HEK293 (cell line): ENCODE measurements at regions not wholly inside any gene's neighbourhood (a gene's known extent, or its start where the extent isn't known, plus 50 kb on each side); places are given as distances from the start of the nearest gene placed in this dataset.
"Not testable (repeated sequence)": the region's sequence is repeated elsewhere in the genome, so short reads cannot be mapped to it uniquely, and the experiment has no call there.

Source experiments
- CTCF ChIA-PET: fragments of 350-600 bp; formaldehyde crosslinking; extraction: SDS; loops from one replicate; lab custom pipeline; 2021; ENCODE audit warnings: antibody characterized with exemption; lab: Yijun Ruan, JAX
- POLR2A ChIA-PET: fragments of 300-600 bp; formaldehyde crosslinking; extraction: SDS; loops from one replicate; lab custom pipeline; 2020; ENCODE audit warnings: antibody characterized with exemption, inconsistent platforms; lab: Yijun Ruan, JAX
- H3K27ac ChIP-seq: fragments of 200-500 bp; sonication (Bioruptor generic); 2 replicates; pipeline ENCODE4 v1.5.1; 2014; ENCODE audit warnings: low read depth, low read length, control low read depth, inconsistent platforms; ENCODE audit errors: extremely low read depth
- H3K36me3 ChIP-seq, 2 experiments: fragments of 200-500 bp in 1 of 2; sonication (Bioruptor generic) in 1 of 2; 1 replicate in 1 of 2; 2 replicates in 1 of 2; pipeline ENCODE4 v1.5.1; 2014 to 2017; ENCODE audit warnings: inconsistent platforms in 2 of 2, low read length in 2 of 2; ENCODE audit not compliant: control insufficient read depth in 2 of 2, insufficient read depth in 1 of 2
- H3K4me1 ChIP-seq: fragments of 200-500 bp; sonication (Bioruptor generic); 2 replicates; pipeline ENCODE4 v1.5.1; 2014; ENCODE audit warnings: mild to moderate bottlenecking, low read length, inconsistent platforms; ENCODE audit not compliant: control insufficient read depth, insufficient read depth
- H3K4me3 ChIP-seq: 2 replicates; pipeline ENCODE4 v1.5.1; 2011; ENCODE audit warnings: low read depth, mild to moderate bottlenecking, control low read depth, low read length, moderate library complexity
- H3K9me3 ChIP-seq: fragments of 200-500 bp; sonication (Bioruptor generic); 2 replicates; pipeline ENCODE4 v1.5.1; 2014; ENCODE audit warnings: low read depth, low read length, inconsistent platforms; ENCODE audit not compliant: control insufficient read depth, insufficient read depth
- BCL6B ChIP-seq: fragments of 450-650 bp; formaldehyde crosslinking; IDR thresholded peaks from 2 replicates; pipeline ENCODE4 v1.5.1; 2017; ENCODE audit warnings: missing biosample characterization, missing genetic modification characterization
- CTCF ChIP-seq: fragments of 450-650 bp; formaldehyde crosslinking; IDR thresholded peaks from 2 replicates; pipeline ENCODE4 v1.5.1; 2016; ENCODE audit warnings: missing biosample characterization, missing genetic modification characterization
- GLI2 ChIP-seq: fragments of 450-650 bp; formaldehyde crosslinking; IDR thresholded peaks from 2 replicates; pipeline ENCODE4; 2017; ENCODE audit warnings: missing biosample characterization, missing genetic modification characterization, low read depth, borderline replicate concordance
- IKZF3 ChIP-seq: fragments of 450-650 bp; IDR thresholded peaks from 2 replicates; pipeline ENCODE4 v1.5.0; 2018; ENCODE audit warnings: missing biosample characterization, mild to moderate bottlenecking, missing genetic modification characterization, moderate library complexity
- KLF9 ChIP-seq: fragments of 450-650 bp; formaldehyde crosslinking; IDR thresholded peaks from 2 replicates; pipeline ENCODE4 v1.5.1; 2016; ENCODE audit warnings: missing biosample characterization, missing genetic modification characterization, low read depth
- REST ChIP-seq: fragments of 450-650 bp; formaldehyde crosslinking; IDR thresholded peaks from 2 replicates; pipeline ENCODE4 v1.5.1; 2016; ENCODE audit warnings: missing biosample characterization, missing genetic modification characterization
- TCF7L2 ChIP-seq: IDR thresholded peaks from 2 replicates; pipeline ENCODE4 v1.6.1; 2011; ENCODE audit warnings: low read depth, mild to moderate bottlenecking, inconsistent platforms, low read length, moderate library complexity, borderline replicate concordance
- ZBTB1 ChIP-seq: fragments of 450-650 bp; formaldehyde crosslinking; IDR thresholded peaks from 2 replicates; pipeline ENCODE4 v1.5.1; 2016; ENCODE audit warnings: missing biosample characterization, missing genetic modification characterization
- ZNF155 ChIP-seq: fragments of 450-650 bp; formaldehyde crosslinking; IDR thresholded peaks from 2 replicates; pipeline ENCODE4 v1.5.1; 2016; ENCODE audit warnings: missing biosample characterization, missing genetic modification characterization
- ZNF280C ChIP-seq: fragments of 450-650 bp; formaldehyde crosslinking; IDR thresholded peaks from 2 replicates; pipeline ENCODE4 v1.5.1; 2016; ENCODE audit warnings: missing biosample characterization, missing genetic modification characterization
- ZNF394 ChIP-seq: fragments of 450-650 bp; formaldehyde crosslinking; IDR thresholded peaks from 2 replicates; pipeline ENCODE4 v1.5.1; 2016; ENCODE audit warnings: missing biosample characterization, missing genetic modification characterization, mild to moderate bottlenecking, moderate library complexity, borderline replicate concordance
- ZNF404 ChIP-seq: fragments of 450-650 bp; formaldehyde crosslinking; IDR thresholded peaks from 2 replicates; pipeline ENCODE4 v1.5.1; 2017; ENCODE audit warnings: missing biosample characterization, missing genetic modification characterization
- ZNF596 ChIP-seq: fragments of 450-650 bp; IDR thresholded peaks from 2 replicates; pipeline ENCODE4 v1.5.0; 2018; ENCODE audit warnings: missing biosample characterization, mild to moderate bottlenecking, missing genetic modification characterization, moderate library complexity
- ZNF701 ChIP-seq: fragments of 450-650 bp; formaldehyde crosslinking; IDR thresholded peaks from 2 replicates; pipeline ENCODE4 v1.5.1; 2016; ENCODE audit warnings: missing biosample characterization, missing genetic modification characterization
- ZNF792 ChIP-seq: fragments of 450-650 bp; formaldehyde crosslinking; IDR thresholded peaks from 2 replicates; pipeline ENCODE4 v1.5.1; 2016; ENCODE audit warnings: missing biosample characterization, missing genetic modification characterization
- ZSCAN4 ChIP-seq: fragments of 450-650 bp; formaldehyde crosslinking; IDR thresholded peaks from 2 replicates; pipeline ENCODE4 v1.5.1; 2017; ENCODE audit warnings: missing biosample characterization, missing genetic modification characterization

- TF ChIP-seq ZNF280C (tag by site-specific recombination), result no peak
Observed at GRCh38 chr11:98766903-98767302, 253.8 kb upstream of the CNTN5 start (continued).

GRCh38 chr11:98770046-98770445 is 250.7 kb upstream of the CNTN5 start:
- POLR2A ChIA-PET, H3K4me1 ChIP-seq, H3K4me3 ChIP-seq, H3K27ac ChIP-seq, H3K36me3 ChIP-seq, CTCF ChIA-PET, H3K9me3 ChIP-seq: not testable (repeated sequence)

- CTCF ChIA-PET, result no interaction called here
- H3K27ac ChIP-seq, result no peak overlapping the region
- POLR2A ChIA-PET, result no interaction called here
- H3K9me3 ChIP-seq, result no peaks in the 10 kb centered on the region
- TF ChIP-seq ZBTB1 (tag by site-specific recombination), result no peak
- TF ChIP-seq KLF9 (tag by site-specific recombination), result no peak
- no peak for TF ChIP-seq ZNF596
- no peak for TF ChIP-seq BCL6B (tag by site-specific recombination)
- no peak for TF ChIP-seq GLI2
- TF ChIP-seq ZNF792 (tag by site-specific recombination), result no peak
- TF ChIP-seq ZNF155 (tag by site-specific recombination), result no peak
- no peak for TF ChIP-seq ZNF280C (tag by site-specific recombination)
- H3K36me3 ChIP-seq, result no peaks in the 10 kb centered on the region
- H3K4me1 ChIP-seq, result no peaks in the 10 kb centered on the region
- no peak overlapping the region for H3K4me3 ChIP-seq
Observed at GRCh38 chr11:98771791-98772190, 249.0 kb upstream of the CNTN5 start.

GRCh38 chr11:98772893-98773292 is 247.9 kb upstream of the CNTN5 start:
- H3K9me3 ChIP-seq, result no peaks in the 10 kb centered on the region
- no peaks in the 10 kb centered on the region for H3K36me3 ChIP-seq
- POLR2A ChIA-PET, result no interaction called here
- H3K4me3 ChIP-seq, result no peak overlapping the region
- no peaks in the 10 kb centered on the region for H3K4me1 ChIP-seq
- H3K27ac ChIP-seq, result no peak overlapping the region
- CTCF ChIA-PET, result interaction anchor here (0.7 kb wide), 1 partner anchor 1987 kb away, joined by 3 read pairs; no protein-coding TSS in a partner anchor
- no peak for TF ChIP-seq TCF7L2
- no peak for TF ChIP-seq REST
- no peak for TF ChIP-seq CTCF
- TF ChIP-seq ZNF394, result no peak
- TF ChIP-seq IKZF3 (tag by site-specific recombination), result no peak
- TF ChIP-seq ZNF404, result no peak
- no peak for TF ChIP-seq ZNF701 (tag by site-specific recombination)
- no peak for TF ChIP-seq ZSCAN4 (tag by site-specific recombination)
